ENCODE measurements at regions not wholly inside any gene's neighbourhood (a gene's known extent, or its start where the extent isn't known, plus 50 kb on each side); places are given as distances from the start of the nearest gene placed in this dataset.

DNA sequence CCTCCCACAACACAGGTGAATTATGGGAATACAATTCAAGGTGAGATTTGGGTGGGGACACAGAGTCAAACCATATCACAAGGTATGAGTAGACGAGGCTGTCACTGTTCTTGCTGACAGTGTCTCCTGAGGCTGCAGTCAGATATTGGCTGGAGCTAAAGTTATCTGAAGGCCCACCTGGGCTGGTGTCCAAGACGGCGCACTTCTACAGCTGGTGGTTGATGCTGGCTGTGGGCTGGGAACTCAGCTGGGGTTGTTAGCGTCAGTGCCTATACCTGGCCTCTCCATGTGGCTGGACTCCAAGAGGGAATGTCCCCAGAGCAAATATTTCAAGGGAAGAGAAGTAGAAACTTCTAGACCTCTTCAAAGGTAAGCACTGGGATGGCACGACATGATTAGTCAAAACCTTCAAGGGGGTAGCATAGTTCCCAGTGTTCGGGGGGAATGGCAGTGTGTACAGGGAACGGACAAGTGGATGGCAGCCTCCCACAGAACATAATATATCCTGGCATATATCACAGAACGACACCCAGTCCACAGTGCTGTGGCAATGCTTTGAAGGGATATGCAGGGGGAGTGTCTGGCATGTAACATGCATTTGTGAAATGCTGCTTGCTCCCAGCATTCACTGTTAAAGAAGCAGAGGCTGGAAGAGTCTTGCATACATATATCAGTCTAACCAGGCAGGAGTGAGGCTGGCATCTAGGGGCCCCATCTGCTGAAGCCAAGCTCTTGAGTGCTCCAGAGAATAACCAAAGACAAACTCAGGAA is 126.7 kb upstream of the RFLNA start:
- DNase-seq (ENCODE audit: extremely low read depth in 1 of 4, low spot score in 3 of 4) = peak in 1 of 4 experiments; percentile 40
- Histone ChIP-seq H3K4me1 (replicated peaks in 1 of 2; ENCODE audit: control insufficient read depth in 2 of 2, insufficient read depth in 2 of 2, low read length in 2 of 2) (peaks cover 0 to 6% of the 10 kb centered on the region in 2 experiments; a peak in 2 of 5 replicates), H3K27ac (ENCODE audit: extremely low read depth, low read depth, low read length) (no peak overlapping the region), H3K9me1 (ENCODE audit: control insufficient read depth, insufficient read depth, low read length) (no peaks in the 10 kb centered on the region), H3K9me3 (replicated peaks; ENCODE audit: control insufficient read depth, insufficient read depth, low read depth, low read length) (peaks cover 5% of the 10 kb centered on the region; the same call in 1 of the 2 replicates), H2AFZ (ENCODE audit: low read depth, low read length) (no peak overlapping the region), H3K4me2 (ENCODE audit: insufficient read depth, low read length) (no peak overlapping the region), H3K4me3 (no peak overlapping the region), H3K9ac (ENCODE audit: insufficient read depth in 1 of 2, low read depth in 2 of 2, low read length in 2 of 2) (no peak overlapping the region), H3K79me2 (ENCODE audit: control insufficient read depth, insufficient read depth, low read length) (no peaks in the 10 kb centered on the region), H3K36me3 (ENCODE audit: control insufficient read depth, insufficient read depth, low read length) (no peaks in the 10 kb centered on the region), H4K20me1 (replicated peaks; ENCODE audit: control insufficient read depth, insufficient read depth, low read length) (no peaks in the 10 kb centered on the region), H3K27me3 (ENCODE audit: control insufficient read depth in 2 of 2, insufficient read depth in 2 of 2, low read length in 2 of 2) (peaks cover 3 to 14% of the 10 kb centered on the region in 2 experiments; a peak in 4 of 5 replicates)
- FAIRE-seq = peak; percentile 23
- POLR2A ChIA-PET = no interaction called here
- no TSS peak for BruUV-seq (replicated peaks)
- in situ Hi-C loops (cut with MboI) (no loop called here), intact Hi-C loops (cut with micrococcal nuclease) (loop anchor here (10.0 kb wide), 2 partner anchors 113 to 137 kb away; no protein-coding TSS in a partner anchor)
- TF ChIP-seq, protein P1, sequence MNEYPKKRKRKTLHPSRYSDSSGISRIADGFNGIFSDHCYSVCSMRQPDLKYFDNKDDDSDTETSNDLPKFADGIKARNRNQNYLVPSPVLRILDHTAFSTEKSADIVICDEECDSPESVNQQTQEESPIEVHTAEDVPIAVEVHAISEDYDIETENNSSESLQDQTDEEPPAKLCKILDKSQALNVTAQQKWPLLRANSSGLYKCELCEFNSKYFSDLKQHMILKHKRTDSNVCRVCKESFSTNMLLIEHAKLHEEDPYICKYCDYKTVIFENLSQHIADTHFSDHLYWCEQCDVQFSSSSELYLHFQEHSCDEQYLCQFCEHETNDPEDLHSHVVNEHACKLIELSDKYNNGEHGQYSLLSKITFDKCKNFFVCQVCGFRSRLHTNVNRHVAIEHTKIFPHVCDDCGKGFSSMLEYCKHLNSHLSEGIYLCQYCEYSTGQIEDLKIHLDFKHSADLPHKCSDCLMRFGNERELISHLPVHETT (CRISPR knock-in tag; conservative IDR thresholded peaks at IDR 0.05 in 1 of 2, IDR thresholded peaks at IDR 0.05 in 1 of 2) = no peak
- TF ChIP-seq CBFA2T3 (IDR thresholded peaks at IDR 0.05) (peak; percentile 42; the same call in 1 of the 2 replicates), KLF16 (IDR thresholded peaks at IDR 0.05) (no peak), TEAD4 (IDR thresholded peaks at IDR 0.05; ENCODE audit: low read length) (peak; percentile 28; the same call in 1 of the 2 replicates), TEAD4 (CRISPR knock-in tag; IDR thresholded peaks at IDR 0.05; ENCODE audit: borderline replicate concordance) (no peak), TAL1 (IDR thresholded peaks at IDR 0.05) (peak; percentile 38; the same call in 1 of the 2 replicates), TCF3 (CRISPR knock-in tag; IDR thresholded peaks at IDR 0.05) (peak; percentile 53), MCM3 (IDR thresholded peaks at IDR 0.05) (no peak), CBFA2T2 (conservative IDR thresholded peaks at IDR 0.05) (peak; percentile 48; the same call in 1 of the 2 replicates)
- CTCF ChIA-PET (ENCODE audit: low intra/inter-chr PET ratio) = no interaction called here
- 16% methylated on average over 8 of the region's 8 CpGs for WGBS (ENCODE audit: insufficient coverage, low coverage, missing lambda C conversion rate)
- no peak; the same call in 2 of the 3 replicates for ATAC-seq
